Natural killer cell treated with Interleukin-12 subunit alpha and Interleukin-12 subunit beta and Interleukin-15 and Interleukin-18, amount 100 ng/mL, for 72 hours (primary cell): ENCODE measurements at regions not wholly inside any gene's neighbourhood (a gene's known extent, or its start where the extent isn't known, plus 50 kb on each side); places are given as distances from the start of the nearest gene placed in this dataset.
"Not testable (repeated sequence)": the region's sequence is repeated elsewhere in the genome, so short reads cannot be mapped to it uniquely, and the experiment has no call there.

ENCODE experiments used
- ATAC-seq, 2 donors: fragments of 150-1000 bp; cut with Tn5 transposase in 1 of 2; sonication (Bioruptor Pico), chemical (Tn5 transposase) in 1 of 2; 2 replicates each; pipeline ENCODE4 v1.10.0; 2021
- DNase-seq: peaks from one replicate; pipeline ENCODE4 v3.0.0; 2022; ENCODE audit warnings: low spot score
- H3K27ac Mint-ChIP-seq, 2 donors: 1 replicate in 1 of 2; 2 replicates in 1 of 2; pipeline ENCODE4 v1.8.0; 2022; ENCODE audit warnings: mixed read lengths in 2 of 2, mild to moderate bottlenecking in 1 of 2, moderate library complexity in 1 of 2
- H3K27me3 Mint-ChIP-seq, 2 donors: 1 replicate in 1 of 2; 2 replicates in 1 of 2; pipeline ENCODE4 v1.8.0; 2022; ENCODE audit warnings: mixed read lengths in 2 of 2
- H3K36me3 Mint-ChIP-seq: one replicate; pipeline ENCODE4 v1.8.0; 2022; ENCODE audit warnings: mixed read lengths
- H3K4me1 Mint-ChIP-seq, 2 donors: 1 replicate in 1 of 2; 2 replicates in 1 of 2; pipeline ENCODE4 v1.8.0; 2022; ENCODE audit warnings: low read depth in 2 of 2, mixed read lengths in 2 of 2, mild to moderate bottlenecking in 1 of 2
- H3K4me3 Mint-ChIP-seq: one replicate; pipeline ENCODE4 v1.8.0; 2022; ENCODE audit warnings: mixed read lengths
- H3K9me3 Mint-ChIP-seq: 2 replicates; pipeline ENCODE4 v1.8.0; 2022; ENCODE audit warnings: mixed read lengths

DNA sequence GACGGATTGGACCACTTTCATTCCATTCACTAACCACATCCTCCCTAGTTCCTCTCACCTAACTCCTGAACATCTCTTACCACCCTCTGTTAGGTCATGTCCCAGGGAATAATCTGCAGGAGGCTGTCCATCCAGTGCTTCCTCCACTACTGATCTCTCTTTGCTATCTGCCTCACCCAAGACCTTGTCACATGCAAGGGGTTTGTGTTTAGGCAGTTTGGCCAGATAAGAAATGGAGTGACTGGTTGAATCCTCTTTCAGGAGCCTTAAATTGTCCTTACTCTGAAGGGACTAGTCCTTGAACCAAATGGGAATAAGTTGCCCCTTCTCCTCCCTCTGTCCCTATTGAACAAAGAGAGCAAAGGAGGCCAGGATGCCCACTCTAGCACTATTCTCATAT is 249.2 kb upstream of the BTG1 start:
- DNase-seq, result no peak
- Mint-ChIP-seq H3K4me1 (peaks cover 36 to 61% of the 10 kb centered on the region in 2 donors), H3K27ac (peak overlapping the region in 1 of 2 donors; percentile 75), H3K36me3 (peaks cover 18% of the 10 kb centered on the region), H3K4me3 (no peak overlapping the region), H3K9me3 (peaks cover 11% of the 10 kb centered on the region), H3K27me3 (no peaks in the 10 kb centered on the region)
- no peak for ATAC-seq

DNA sequence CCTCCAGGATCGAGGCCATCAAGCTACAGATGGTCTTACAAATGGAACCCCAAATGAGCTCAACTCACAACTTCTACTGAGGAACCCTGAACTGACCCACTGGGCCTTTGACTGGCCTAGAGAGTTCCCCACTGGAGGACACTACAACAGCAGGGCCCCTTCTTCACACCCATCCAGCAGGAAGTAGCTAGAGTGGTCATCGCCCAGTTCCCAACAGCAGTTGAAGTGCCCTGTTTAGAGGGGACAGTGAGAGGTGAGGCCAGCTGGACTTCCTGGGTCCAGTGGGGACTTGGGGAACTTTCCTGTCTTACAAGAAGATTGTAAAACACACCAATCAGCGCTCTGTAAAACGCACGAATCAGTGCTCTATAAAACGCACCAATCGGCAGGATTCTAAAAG is 247.9 kb upstream of the BTG1 start:
- ATAC-seq (no peak), DNase-seq (no peak)
- Mint-ChIP-seq H3K36me3 (peaks cover 18% of the 10 kb centered on the region), H3K4me3 (no peak overlapping the region), H3K27me3 (no peaks in the 10 kb centered on the region), H3K9me3 (peaks cover 11% of the 10 kb centered on the region), H3K4me1 (peaks cover 22 to 47% of the 10 kb centered on the region in 2 donors), H3K27ac (peak overlapping the region in 1 of 2 donors; percentile 75)

DNA sequence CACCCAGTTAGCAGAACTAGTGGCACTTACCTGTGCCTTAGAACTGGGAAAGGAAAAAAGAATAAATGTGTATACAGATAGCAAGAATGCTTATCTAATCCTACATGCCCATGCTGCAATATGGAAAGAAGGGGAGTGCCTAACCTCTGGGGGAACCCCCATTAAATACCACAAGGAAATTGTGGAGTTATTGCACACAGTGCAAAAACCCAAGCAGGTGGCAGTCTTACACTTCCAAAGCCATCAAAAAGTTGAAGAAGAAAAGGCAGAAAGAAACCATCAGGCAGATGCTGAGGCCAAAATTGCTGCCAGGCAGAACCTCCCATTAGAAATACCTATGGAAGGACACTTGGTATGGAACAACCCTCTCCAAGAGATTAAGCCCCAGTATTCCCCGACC is 246.1 kb upstream of the BTG1 start:
- peaks cover 18% of the 10 kb centered on the region for H3K36me3 Mint-ChIP-seq
- peaks cover 11% of the 10 kb centered on the region for H3K9me3 Mint-ChIP-seq
- not testable (repeated sequence) for H3K27me3 Mint-ChIP-seq, DNase-seq, ATAC-seq, H3K4me3 Mint-ChIP-seq
- peaks cover 12 to 35% of the 10 kb centered on the region in 2 donors for H3K4me1 Mint-ChIP-seq
- peak overlapping the region in 1 of 2 donors; percentile 45 for H3K27ac Mint-ChIP-seq

DNA sequence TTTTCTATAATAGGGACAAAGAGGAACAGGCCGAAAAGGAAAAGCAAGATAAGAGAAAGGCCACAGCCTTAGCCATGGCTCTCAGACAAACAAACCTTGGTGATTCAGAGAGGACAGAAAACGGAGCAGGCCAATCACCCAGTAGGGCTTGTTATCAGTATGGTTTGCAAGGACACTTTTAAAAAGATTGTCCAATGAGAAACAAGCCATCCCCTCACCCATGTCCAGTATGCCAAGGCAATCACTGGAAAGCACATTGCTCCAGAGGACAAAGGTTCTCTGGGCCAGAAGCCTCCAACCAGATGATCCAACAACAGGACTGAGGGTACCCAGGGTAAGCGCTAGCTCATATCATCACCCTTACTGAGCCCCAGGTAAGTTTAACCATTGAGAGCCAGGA is 243.8 kb upstream of the BTG1 start:
- Mint-ChIP-seq H3K4me1 (peaks cover 5 to 24% of the 10 kb centered on the region in 2 donors), H3K9me3 (peaks cover 9% of the 10 kb centered on the region), H3K27me3 (no peaks in the 10 kb centered on the region), H3K27ac (peak overlapping the region in 1 of 2 donors; percentile 20), H3K36me3 (peaks cover 14% of the 10 kb centered on the region), H3K4me3 (no peak overlapping the region)
- ATAC-seq (no peak), DNase-seq (no peak)

DNA sequence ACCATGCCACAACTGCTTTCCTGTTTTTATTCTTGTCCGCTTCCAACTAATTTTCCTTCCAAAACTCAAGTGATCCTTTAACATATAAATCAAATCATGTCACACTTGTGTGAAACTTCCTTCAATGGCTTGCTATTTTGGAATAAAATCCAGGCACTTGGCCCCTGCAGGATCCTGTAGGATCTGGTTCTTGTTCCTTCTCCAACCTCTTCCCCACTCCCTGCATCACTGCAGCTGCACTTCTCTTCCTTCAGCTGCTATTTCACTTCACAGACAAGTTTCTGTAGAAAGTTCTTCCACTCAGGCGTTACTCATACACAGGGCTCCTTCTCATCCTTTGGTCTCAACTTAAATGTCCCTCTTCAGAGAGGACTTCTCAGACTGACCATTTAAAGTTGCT is 239.7 kb upstream of the BTG1 start:
- Mint-ChIP-seq H3K4me1 (peaks cover 4 to 5% of the 10 kb centered on the region in 2 donors), H3K36me3 (no peaks in the 10 kb centered on the region), H3K27ac (no peak overlapping the region), H3K27me3 (no peaks in the 10 kb centered on the region), H3K4me3 (no peak overlapping the region), H3K9me3 (no peaks in the 10 kb centered on the region)
- DNase-seq, result no peak
- no peak for ATAC-seq

- H3K27me3 Mint-ChIP-seq, result no peaks in the 10 kb centered on the region
- peaks cover 4 to 5% of the 10 kb centered on the region in 2 donors for H3K4me1 Mint-ChIP-seq
- no peak overlapping the region for H3K27ac Mint-ChIP-seq
- no peaks in the 10 kb centered on the region for H3K9me3 Mint-ChIP-seq
- H3K4me3 Mint-ChIP-seq, result no peak overlapping the region
- H3K36me3 Mint-ChIP-seq, result no peaks in the 10 kb centered on the region
- no peak for ATAC-seq
- no peak for DNase-seq
Observed at GRCh38 chr12:92384571-92384970, 238.9 kb upstream of the BTG1 start.

DNA sequence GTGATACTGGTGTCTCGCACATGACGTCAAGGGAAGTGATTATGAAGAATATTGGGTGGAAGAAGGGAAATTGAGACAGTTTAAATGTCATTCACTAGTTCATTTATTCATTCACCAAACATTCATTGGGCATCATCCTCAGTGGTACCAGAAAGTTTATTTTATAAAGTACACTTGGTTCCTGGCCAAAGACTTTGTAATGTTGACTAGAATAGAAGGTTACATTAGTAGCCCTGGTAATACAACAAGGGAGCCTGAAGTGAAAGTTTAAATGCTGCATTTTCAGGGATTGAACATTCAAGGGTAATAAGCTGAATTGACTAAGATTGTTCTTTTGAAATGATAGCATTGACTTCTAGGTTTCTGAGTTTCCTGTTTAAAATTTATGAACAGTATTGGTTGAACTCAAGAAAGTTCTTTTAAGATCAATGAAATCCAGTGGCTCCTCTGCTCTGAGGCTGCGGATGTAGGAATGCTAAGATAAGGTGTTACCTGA is 236.8 kb upstream of the BTG1 start:
- no peak for DNase-seq
- H3K27me3 Mint-ChIP-seq, result no peaks in the 10 kb centered on the region
- no peak overlapping the region for H3K27ac Mint-ChIP-seq
- H3K4me3 Mint-ChIP-seq, result no peak overlapping the region
- H3K36me3 Mint-ChIP-seq, result no peaks in the 10 kb centered on the region
- ATAC-seq, result no peak
- H3K9me3 Mint-ChIP-seq, result peaks cover 3% of the 10 kb centered on the region
- H3K4me1 Mint-ChIP-seq, result peaks cover 2 to 4% of the 10 kb centered on the region in 2 donors

- no peak overlapping the region for H3K27ac Mint-ChIP-seq
- H3K9me3 Mint-ChIP-seq, result peaks cover 3% of the 10 kb centered on the region
- DNase-seq (no peak), ATAC-seq (no peak)
- H3K4me3 Mint-ChIP-seq, result no peak overlapping the region
- peaks cover 0 to 3% of the 10 kb centered on the region in 2 donors for H3K4me1 Mint-ChIP-seq
- H3K36me3 Mint-ChIP-seq, result no peaks in the 10 kb centered on the region
- H3K27me3 Mint-ChIP-seq, result no peaks in the 10 kb centered on the region
Observed at GRCh38 chr12:92381856-92382255, 236.2 kb upstream of the BTG1 start.

DNA sequence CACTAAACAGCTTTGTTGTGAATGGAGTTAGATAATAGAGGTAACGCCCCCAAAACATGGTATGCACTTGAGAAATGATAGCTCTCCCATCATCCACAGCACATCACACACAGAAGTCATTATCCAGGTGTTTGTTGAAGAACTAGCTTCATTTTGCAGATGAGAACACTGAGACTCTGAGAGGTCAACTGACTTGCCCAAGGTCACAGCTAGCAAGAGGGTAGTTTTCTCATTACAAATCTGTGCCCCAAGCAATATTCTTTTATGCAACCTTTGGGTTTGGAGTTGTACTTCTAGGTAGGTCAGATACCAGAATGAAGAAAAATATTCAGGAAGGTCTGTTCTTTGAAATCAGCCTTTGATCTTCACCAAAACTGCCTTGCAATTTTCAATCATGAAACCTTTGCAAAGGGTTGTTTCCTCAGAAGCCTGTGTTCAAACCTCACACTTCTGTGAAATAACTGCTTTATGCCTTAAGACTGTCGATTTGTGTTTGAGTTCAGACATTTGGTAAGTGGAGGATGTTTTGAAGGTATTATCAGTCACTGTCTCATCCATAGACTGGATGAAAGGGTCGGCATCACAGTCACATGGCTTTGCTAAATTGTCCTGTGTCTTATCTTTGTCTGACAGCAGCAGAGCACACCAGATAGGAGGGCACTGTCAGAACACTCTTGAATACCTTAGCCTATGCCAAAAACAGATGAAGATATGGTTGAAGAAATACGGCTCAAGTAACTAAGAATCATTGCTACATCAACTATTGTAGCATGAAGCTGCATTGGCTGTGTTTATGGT is 233.2 kb upstream of the BTG1 start:
- H3K36me3 Mint-ChIP-seq, result no peaks in the 10 kb centered on the region
- DNase-seq, result no peak
- no peak overlapping the region for H3K4me3 Mint-ChIP-seq
- ATAC-seq, result no peak
- no peak overlapping the region for H3K27ac Mint-ChIP-seq
- H3K27me3 Mint-ChIP-seq, result no peaks in the 10 kb centered on the region
- H3K4me1 Mint-ChIP-seq, result peaks cover 0 to 3% of the 10 kb centered on the region in 2 donors
- peaks cover 3% of the 10 kb centered on the region for H3K9me3 Mint-ChIP-seq

DNA sequence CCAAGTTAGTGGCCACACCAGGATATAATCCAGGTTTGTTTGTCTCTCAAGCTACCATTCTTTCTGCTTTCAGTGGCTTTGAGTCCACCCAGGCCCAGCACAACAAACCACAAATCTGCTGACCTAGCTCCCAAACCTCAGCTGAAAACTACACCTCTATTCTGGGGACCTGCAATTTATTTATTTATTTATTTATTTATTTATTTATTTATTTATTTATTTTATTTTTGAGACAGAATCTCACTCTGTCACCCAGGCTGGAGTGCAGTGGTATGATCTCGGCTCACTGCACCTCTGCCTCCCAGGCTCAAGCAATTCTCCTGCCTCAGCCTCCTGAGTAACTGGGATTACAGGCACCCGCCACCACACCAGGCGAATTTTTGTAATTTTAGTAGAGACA is 229.9 kb upstream of the BTG1 start:
- H3K36me3 Mint-ChIP-seq, H3K9me3 Mint-ChIP-seq, H3K27ac Mint-ChIP-seq, H3K4me1 Mint-ChIP-seq, DNase-seq, ATAC-seq, H3K4me3 Mint-ChIP-seq, H3K27me3 Mint-ChIP-seq: not testable (repeated sequence)

- Mint-ChIP-seq H3K36me3 (no peaks in the 10 kb centered on the region), H3K4me3 (no peak overlapping the region), H3K9me3 (peaks cover 9% of the 10 kb centered on the region), H3K4me1 (peaks cover 0 to 2% of the 10 kb centered on the region in 2 donors), H3K27me3 (no peaks in the 10 kb centered on the region), H3K27ac (peak overlapping the region in 1 of 2 donors; percentile 0)
- ATAC-seq (no peak), DNase-seq (no peak)
Observed at GRCh38 chr12:92370828-92371227, 225.2 kb upstream of the BTG1 start.

DNA sequence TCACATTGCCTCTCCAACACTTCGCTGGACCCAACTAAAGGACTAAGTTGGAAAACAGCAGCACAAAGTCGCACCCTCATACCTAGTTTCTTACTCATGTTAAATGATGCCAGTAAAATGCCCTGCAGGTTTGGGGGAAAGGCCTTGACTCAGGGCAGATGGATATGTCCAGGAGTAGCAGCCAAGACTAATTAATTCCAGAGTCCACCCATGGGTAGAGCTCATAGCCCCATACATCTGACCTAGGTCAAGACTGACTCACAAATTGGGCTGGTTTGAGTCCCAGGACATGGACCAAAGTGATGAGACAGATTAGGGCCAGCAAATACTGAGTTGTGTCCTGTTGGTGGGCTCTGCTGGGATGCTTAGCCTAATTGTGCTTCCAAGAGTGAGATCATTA is 224.0 kb upstream of the BTG1 start:
- no peak overlapping the region for H3K4me3 Mint-ChIP-seq
- H3K9me3 Mint-ChIP-seq, result peaks cover 9% of the 10 kb centered on the region
- no peak for DNase-seq
- H3K4me1 Mint-ChIP-seq, result peaks cover 2 to 5% of the 10 kb centered on the region in 2 donors
- ATAC-seq, result no peak
- H3K27ac Mint-ChIP-seq, result no peak overlapping the region
- no peaks in the 10 kb centered on the region for H3K27me3 Mint-ChIP-seq
- H3K36me3 Mint-ChIP-seq, result no peaks in the 10 kb centered on the region

- DNase-seq, result no peak
- H3K9me3 Mint-ChIP-seq, result peaks cover 9% of the 10 kb centered on the region
- no peak for ATAC-seq
- H3K4me3 Mint-ChIP-seq, result no peak overlapping the region
- H3K36me3 Mint-ChIP-seq, result no peaks in the 10 kb centered on the region
- H3K4me1 Mint-ChIP-seq, result peaks cover 6 to 7% of the 10 kb centered on the region in 2 donors
- no peaks in the 10 kb centered on the region for H3K27me3 Mint-ChIP-seq
- H3K27ac Mint-ChIP-seq, result no peak overlapping the region
Observed at GRCh38 chr12:92369056-92369455, 223.4 kb upstream of the BTG1 start.

DNA sequence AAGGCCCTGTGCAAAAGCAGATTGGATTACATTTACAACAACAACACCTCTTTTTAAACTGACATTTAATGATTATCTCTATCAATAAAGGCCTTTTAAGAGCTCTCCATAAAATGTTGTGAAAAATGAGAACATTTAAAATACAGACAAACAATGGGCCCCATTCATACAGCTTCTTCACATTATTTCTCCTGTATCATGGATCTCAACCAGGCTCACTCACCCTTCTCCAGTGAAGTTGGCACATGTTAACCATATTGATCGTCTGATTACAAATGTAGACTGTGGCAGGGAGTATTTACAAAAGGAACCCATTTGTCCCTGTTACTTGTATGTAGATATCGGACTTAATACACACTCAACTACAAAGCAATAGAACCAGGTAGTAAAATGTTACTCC is 220.2 kb upstream of the BTG1 start:
- Mint-ChIP-seq H3K27me3 (no peaks in the 10 kb centered on the region), H3K27ac (no peak overlapping the region), H3K4me3 (no peak overlapping the region), H3K9me3 (peaks cover 6% of the 10 kb centered on the region), H3K36me3 (peaks cover 2% of the 10 kb centered on the region), H3K4me1 (peaks cover 34% of the 10 kb centered on the region in 2 donors)
- DNase-seq (no peak), ATAC-seq (no peak)
